ENCODE measurements at regions not wholly inside any gene's neighbourhood (a gene's known extent, or its start where the extent isn't known, plus 50 kb on each side); places are given as distances from the start of the nearest gene placed in this dataset.

DNA sequence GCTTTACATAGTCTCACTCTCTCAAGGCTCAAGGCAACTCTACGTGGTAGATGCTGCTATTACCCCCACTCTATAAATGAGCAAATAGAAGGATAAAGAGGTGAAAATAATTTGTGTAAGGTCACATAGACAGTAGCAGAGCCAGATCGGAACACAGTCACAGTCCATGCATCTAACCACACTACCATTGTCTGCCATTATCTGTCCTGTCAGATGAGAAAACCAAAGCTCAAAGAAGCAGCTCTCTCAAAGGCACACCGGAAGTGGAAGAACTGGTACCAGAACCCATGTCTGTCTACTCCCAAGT, 134.4 kb upstream of the NUDT4 start:
- no peak for DNase-seq (ENCODE audit: low spot score in 2 of 2)
- TF ChIP-seq POLR2AphosphoS5 (IDR thresholded peaks at IDR 0.05) (no peak), POLR2A (IDR thresholded peaks at IDR 0.05) (no peak)
- TF ChIP-seq, protein P1, sequence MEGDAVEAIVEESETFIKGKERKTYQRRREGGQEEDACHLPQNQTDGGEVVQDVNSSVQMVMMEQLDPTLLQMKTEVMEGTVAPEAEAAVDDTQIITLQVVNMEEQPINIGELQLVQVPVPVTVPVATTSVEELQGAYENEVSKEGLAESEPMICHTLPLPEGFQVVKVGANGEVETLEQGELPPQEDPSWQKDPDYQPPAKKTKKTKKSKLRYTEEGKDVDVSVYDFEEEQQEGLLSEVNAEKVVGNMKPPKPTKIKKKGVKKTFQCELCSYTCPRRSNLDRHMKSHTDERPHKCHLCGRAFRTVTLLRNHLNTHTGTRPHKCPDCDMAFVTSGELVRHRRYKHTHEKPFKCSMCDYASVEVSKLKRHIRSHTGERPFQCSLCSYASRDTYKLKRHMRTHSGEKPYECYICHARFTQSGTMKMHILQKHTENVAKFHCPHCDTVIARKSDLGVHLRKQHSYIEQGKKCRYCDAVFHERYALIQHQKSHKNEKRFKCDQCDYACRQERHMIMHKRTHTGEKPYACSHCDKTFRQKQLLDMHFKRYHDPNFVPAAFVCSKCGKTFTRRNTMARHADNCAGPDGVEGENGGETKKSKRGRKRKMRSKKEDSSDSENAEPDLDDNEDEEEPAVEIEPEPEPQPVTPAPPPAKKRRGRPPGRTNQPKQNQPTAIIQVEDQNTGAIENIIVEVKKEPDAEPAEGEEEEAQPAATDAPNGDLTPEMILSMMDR (IDR thresholded peaks at IDR 0.05) = no peak
- peak overlapping the region in 1 of 2 donors; percentile 64 for H3K27ac ChIP-seq
- H3K4me1 ChIP-seq = peaks cover 0 to 4% of the 10 kb centered on the region in 2 donors
- H3K27me3 ChIP-seq = no peaks in the 10 kb centered on the region
- intact Hi-C loops (cut with DNase I; ENCODE audit: low total_unique reads) = no loop called here
- no peaks in the 10 kb centered on the region for H3K36me3 ChIP-seq
- H3K4me3 ChIP-seq = no peak overlapping the region
- peaks cover 0 to 4% of the 10 kb centered on the region in 2 donors for H3K9me3 ChIP-seq

DNA sequence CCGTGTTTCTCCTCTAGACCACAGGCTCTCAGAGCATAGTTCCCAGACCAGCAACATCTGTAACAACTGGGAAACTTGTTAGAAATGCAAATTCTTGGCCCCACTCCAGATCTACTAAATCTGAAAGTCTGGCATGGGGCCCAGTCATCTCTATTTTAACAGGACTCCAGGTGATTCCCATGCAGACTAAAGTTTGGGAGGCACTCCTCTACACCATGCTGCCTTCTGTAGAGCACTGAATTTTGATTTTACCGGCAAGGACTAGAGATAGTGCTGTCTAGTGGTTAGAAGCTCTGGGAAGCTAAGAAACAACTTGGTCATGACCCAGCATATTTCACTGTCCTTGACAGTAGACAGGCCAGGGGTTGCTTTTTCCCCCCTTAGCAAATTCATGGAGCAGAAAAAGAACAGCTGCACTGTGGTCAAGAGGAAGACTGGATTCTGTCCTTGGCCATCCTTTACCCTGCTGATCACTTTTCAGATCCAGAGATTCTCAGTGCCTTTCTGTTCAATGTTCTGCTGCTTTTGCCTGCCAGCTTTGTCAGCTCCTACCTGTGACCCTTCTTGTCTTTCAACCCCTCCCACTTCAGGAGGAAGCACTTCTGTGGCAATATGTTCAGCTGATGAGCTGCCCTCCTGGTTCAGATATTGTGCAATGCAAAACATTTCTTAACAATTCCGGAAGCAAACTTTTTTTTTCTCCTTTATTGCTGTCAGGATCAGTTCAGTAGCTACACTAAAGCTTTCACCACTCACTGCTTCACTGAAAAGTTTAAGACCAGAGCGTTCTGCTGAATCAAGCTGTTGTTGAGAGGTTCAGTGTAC, 133.8 kb upstream of the NUDT4 start:
- no peaks in the 10 kb centered on the region for H3K36me3 ChIP-seq
- peaks cover 0 to 4% of the 10 kb centered on the region in 2 donors for H3K9me3 ChIP-seq
- TF ChIP-seq, protein P1 (IDR thresholded peaks at IDR 0.05) = no peak
- peak; percentile 21 to 76 (median 67) for TF ChIP-seq POLR2AphosphoS5 (IDR thresholded peaks at IDR 0.05)
- H3K4me3 ChIP-seq = no peak overlapping the region
- peak overlapping the region; percentile 58 to 64 for H3K27ac ChIP-seq
- DNase-seq (ENCODE audit: low spot score in 2 of 2) = peak in 1 of 2 donors; percentile 48
- intact Hi-C loops (cut with DNase I; ENCODE audit: low total_unique reads) = no loop called here
- H3K4me1 ChIP-seq = peaks cover 0 to 4% of the 10 kb centered on the region in 2 donors
- no peaks in the 10 kb centered on the region for H3K27me3 ChIP-seq

DNA sequence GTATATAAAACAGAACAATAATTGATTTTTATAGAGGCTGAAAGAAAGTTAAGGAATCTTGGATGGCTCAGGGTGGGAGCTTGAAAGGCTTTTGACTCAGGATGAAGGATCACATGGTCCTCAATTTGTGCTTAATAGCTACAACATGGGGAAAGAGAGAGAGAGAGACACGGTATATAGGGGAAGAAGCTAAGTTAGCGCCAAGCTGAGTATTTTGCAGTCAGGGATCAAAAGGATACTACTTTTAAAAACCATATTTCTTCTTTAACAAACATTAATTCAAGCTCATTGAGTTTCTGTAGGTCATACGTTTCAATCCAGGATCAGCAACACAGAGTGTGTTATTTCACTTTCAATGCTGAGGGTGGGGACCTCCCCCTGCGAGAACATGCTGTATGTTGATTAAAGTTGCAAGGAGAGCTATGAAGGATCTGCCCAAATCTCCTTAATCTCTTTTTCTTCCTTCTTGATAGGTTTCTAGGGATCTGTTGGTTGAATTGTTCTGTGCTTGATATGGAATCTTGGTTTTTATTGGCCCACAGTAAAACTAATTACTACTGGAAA, 133.1 kb upstream of the NUDT4 start:
- no peak for DNase-seq (ENCODE audit: low spot score in 2 of 2)
- H3K4me1 ChIP-seq = peaks cover 0 to 4% of the 10 kb centered on the region in 2 donors
- no peaks in the 10 kb centered on the region for H3K27me3 ChIP-seq
- no peak overlapping the region for H3K4me3 ChIP-seq
- intact Hi-C loops (cut with DNase I; ENCODE audit: low total_unique reads) = no loop called here
- TF ChIP-seq POLR2A (IDR thresholded peaks at IDR 0.05) = no peak
- TF ChIP-seq POLR2AphosphoS5 (IDR thresholded peaks at IDR 0.05) = no peak
- TF ChIP-seq, protein P1 (IDR thresholded peaks at IDR 0.05) = no peak
- no peaks in the 10 kb centered on the region for H3K36me3 ChIP-seq
- peak overlapping the region; percentile 53 to 58 for H3K27ac ChIP-seq
- H3K9me3 ChIP-seq = peaks cover 0 to 3% of the 10 kb centered on the region in 2 donors

DNA sequence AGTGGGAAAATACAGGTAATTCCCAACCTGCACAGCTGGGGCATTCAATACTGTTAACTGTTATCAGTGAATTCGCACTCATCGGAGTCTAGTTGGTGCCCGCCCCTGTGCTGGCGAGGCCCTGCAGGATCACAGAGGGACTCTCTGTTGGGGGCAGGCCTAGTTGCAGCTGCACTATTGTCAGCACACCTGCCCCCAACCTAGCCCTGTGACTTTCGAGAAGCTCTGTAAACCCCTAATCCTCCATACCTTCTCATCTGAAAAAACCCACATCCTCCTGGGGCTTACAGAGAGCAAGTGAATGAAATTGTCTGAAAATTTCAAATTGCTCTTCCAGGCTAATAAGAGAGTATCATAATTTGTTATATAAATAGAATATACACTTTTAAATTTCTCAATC, 132.2 kb upstream of the NUDT4 start:
- intact Hi-C loops (cut with DNase I; ENCODE audit: low total_unique reads) = no loop called here
- H3K27ac ChIP-seq = no peak overlapping the region
- no peak overlapping the region for H3K4me3 ChIP-seq
- no peaks in the 10 kb centered on the region for H3K36me3 ChIP-seq
- no peaks in the 10 kb centered on the region for H3K9me3 ChIP-seq
- no peak for DNase-seq (ENCODE audit: low spot score in 2 of 2)
- H3K4me1 ChIP-seq = peaks cover 0 to 4% of the 10 kb centered on the region in 2 donors
- TF ChIP-seq, protein P1 (IDR thresholded peaks at IDR 0.05) = no peak
- TF ChIP-seq POLR2AphosphoS5 (IDR thresholded peaks at IDR 0.05) (no peak), POLR2A (IDR thresholded peaks at IDR 0.05) (no peak)
- H3K27me3 ChIP-seq = no peaks in the 10 kb centered on the region

DNA sequence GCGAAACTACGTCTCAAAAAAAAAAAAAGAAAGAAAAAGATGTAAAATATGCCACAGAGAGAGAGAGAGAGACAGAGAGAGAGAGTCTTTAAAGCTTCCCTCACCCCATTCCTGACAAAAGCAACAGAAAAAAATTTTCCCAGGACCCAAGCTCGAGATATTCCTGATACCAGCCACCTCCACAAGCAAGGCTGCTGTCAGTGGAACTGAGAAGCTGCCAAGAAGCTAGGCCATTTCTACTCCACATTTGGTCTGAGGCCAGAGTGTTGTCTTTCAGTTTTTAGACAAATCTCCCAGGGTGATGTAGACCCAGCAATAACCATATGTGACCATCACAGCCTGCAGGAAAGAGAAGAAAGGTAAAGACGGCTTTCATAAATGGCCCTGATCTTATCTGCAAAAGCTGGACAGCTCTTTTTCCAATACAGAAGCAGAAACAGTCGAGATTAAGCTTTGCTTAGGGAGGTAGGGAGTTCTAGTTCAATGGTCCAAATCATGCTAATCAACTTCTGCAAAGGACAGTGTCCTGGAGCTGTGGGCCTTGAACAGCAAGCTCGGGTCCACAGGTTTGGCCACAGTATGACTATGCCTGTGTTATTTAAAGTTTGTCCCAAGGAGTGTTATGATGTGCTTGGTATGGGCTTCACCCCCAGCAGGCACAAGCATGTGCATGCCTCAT, 130.3 kb upstream of the NUDT4 start:
- H3K27me3 ChIP-seq = no peaks in the 10 kb centered on the region
- H3K4me1 ChIP-seq = peaks cover 0 to 4% of the 10 kb centered on the region in 2 donors
- no peak for DNase-seq (ENCODE audit: low spot score in 2 of 2)
- H3K4me3 ChIP-seq = no peak overlapping the region
- H3K9me3 ChIP-seq = no peaks in the 10 kb centered on the region
- H3K36me3 ChIP-seq = no peaks in the 10 kb centered on the region
- intact Hi-C loops (cut with DNase I; ENCODE audit: low total_unique reads) = no loop called here
- TF ChIP-seq, protein P1 (IDR thresholded peaks at IDR 0.05) = no peak
- TF ChIP-seq POLR2AphosphoS5 (IDR thresholded peaks at IDR 0.05) (no peak), POLR2A (IDR thresholded peaks at IDR 0.05) (no peak)
- H3K27ac ChIP-seq = peak overlapping the region in 1 of 2 donors; percentile 56

Measured in breast epithelium (tissue), 4 donors.